Mesenchymal stem cell (in vitro differentiated cells and primary cell): ENCODE measurements at regions not wholly inside any gene's neighbourhood (a gene's known extent, or its start where the extent isn't known, plus 50 kb on each side); places are given as distances from the start of the nearest gene placed in this dataset.

ENCODE experiments used
- DNase-seq: peaks from one replicate; pipeline ENCODE4 v3.0.0-alpha.2; 2013
- H2AFZ ChIP-seq: one replicate; pipeline ENCODE4 v1.6.1; 2013; ENCODE audit warnings: low read depth, mild to moderate bottlenecking, control low read depth, inconsistent platforms, low read length, moderate library complexity
- H2AK5ac ChIP-seq: 2 replicates; pipeline ENCODE4 v1.6.1; 2013; ENCODE audit warnings: low read length, moderate library complexity, mild to moderate bottlenecking, inconsistent platforms; ENCODE audit not compliant: severe bottlenecking
- H2BK120ac ChIP-seq: one replicate; pipeline ENCODE4 v1.6.1; 2013; ENCODE audit warnings: low read depth, mild to moderate bottlenecking, inconsistent platforms, low read length, moderate library complexity
- H2BK12ac ChIP-seq, 2 experiments: one replicate each; pipeline ENCODE4 v1.6.1; 2013; ENCODE audit warnings: inconsistent platforms in 2 of 2, low read length in 2 of 2, mild to moderate bottlenecking in 2 of 2, moderate library complexity in 2 of 2, control low read depth in 1 of 2
- H2BK15ac ChIP-seq: one replicate; pipeline ENCODE4 v1.6.1; 2013; ENCODE audit warnings: mild to moderate bottlenecking, low read depth, inconsistent platforms; ENCODE audit not compliant: poor library complexity, severe bottlenecking
- H2BK5ac ChIP-seq: 2 replicates; pipeline ENCODE4 v1.6.1; 2013; ENCODE audit warnings: low read depth, mild to moderate bottlenecking, low read length, control low read depth, inconsistent platforms; ENCODE audit not compliant: poor library complexity, severe bottlenecking
- H3K14ac ChIP-seq, 2 experiments: one replicate each; pipeline ENCODE4 v1.6.1; 2013; ENCODE audit warnings: inconsistent platforms in 2 of 2, low read length in 2 of 2, control low read depth in 1 of 2, mild to moderate bottlenecking in 1 of 2, moderate library complexity in 1 of 2
- H3K18ac ChIP-seq, 2 experiments: one replicate each; pipeline ENCODE4 v1.6.1; 2013; ENCODE audit warnings: inconsistent platforms in 2 of 2, low read length in 2 of 2, control low read depth in 1 of 2, low read depth in 1 of 2, mild to moderate bottlenecking in 1 of 2
- H3K23ac ChIP-seq, 2 experiments: one replicate each; pipeline ENCODE4 v1.6.1; 2013; ENCODE audit warnings: inconsistent platforms in 2 of 2, low read length in 2 of 2, mild to moderate bottlenecking in 2 of 2, moderate library complexity in 2 of 2, control low read depth in 1 of 2
- H3K27ac ChIP-seq: 2 replicates; pipeline ENCODE4 v1.5.1; 2013; ENCODE audit warnings: mild to moderate bottlenecking, moderate library complexity, low read length, control low read depth, inconsistent platforms; ENCODE audit not compliant: poor library complexity, severe bottlenecking
- H3K27me3 ChIP-seq, 2 experiments: 2 replicates each; pipeline versions ENCODE4 v1.6.1 to v1.7.0; 2013; ENCODE audit warnings: low read length in 2 of 2, mild to moderate bottlenecking in 2 of 2, moderate library complexity in 2 of 2, control low read depth in 1 of 2, inconsistent platforms in 1 of 2; ENCODE audit not compliant: control insufficient read depth in 1 of 2, insufficient read depth in 1 of 2
- H3K36me3 ChIP-seq, 2 experiments: 2 replicates each; pipeline versions ENCODE4 v1.6.1 to v1.7.0; 2013; ENCODE audit warnings: low read length in 2 of 2, control low read depth in 1 of 2, inconsistent platforms in 1 of 2, low read depth in 1 of 2, mild to moderate bottlenecking in 1 of 2; ENCODE audit not compliant: insufficient read depth in 2 of 2, control insufficient read depth in 1 of 2
- H3K4ac ChIP-seq, 2 experiments: one replicate each; pipeline ENCODE4 v1.6.1; 2013; ENCODE audit warnings: inconsistent platforms in 2 of 2, low read length in 2 of 2, mild to moderate bottlenecking in 2 of 2, moderate library complexity in 2 of 2, control low read depth in 1 of 2, low read depth in 1 of 2
- H3K4me1 ChIP-seq: 2 replicates; pipeline ENCODE4 v1.6.1; 2013; ENCODE audit warnings: low read depth, low read length, control low read depth; ENCODE audit not compliant: control insufficient read depth, insufficient read depth
- H3K4me2 ChIP-seq: 2 replicates; pipeline ENCODE4 v1.6.1; 2013; ENCODE audit warnings: low read length, mild to moderate bottlenecking, inconsistent platforms; ENCODE audit not compliant: poor library complexity, severe bottlenecking
- H3K4me3 ChIP-seq, 2 experiments: 2 replicates each; pipeline versions ENCODE4 v1.5.1 to v1.7.0; 2013; ENCODE audit warnings: low read length in 2 of 2, mild to moderate bottlenecking in 2 of 2, control low read depth in 1 of 2, low read depth in 1 of 2; ENCODE audit not compliant: insufficient read depth in 1 of 2
- H3K79me1 ChIP-seq: replicated peaks from 2 replicates; pipeline ENCODE4 v1.6.1; 2013; ENCODE audit warnings: mild to moderate bottlenecking, control low read depth, low read length, inconsistent platforms; ENCODE audit not compliant: poor library complexity, severe bottlenecking
- H3K9ac ChIP-seq: 2 replicates; pipeline ENCODE4 v1.7.0; 2013; ENCODE audit warnings: mild to moderate bottlenecking, low read length, moderate library complexity
- H3K9me3 ChIP-seq: 2 replicates; pipeline ENCODE4 v1.7.0; 2013; ENCODE audit warnings: mild to moderate bottlenecking, low read length; ENCODE audit not compliant: control insufficient read depth
- H4K8ac ChIP-seq: one replicate; pipeline ENCODE4 v1.6.1; 2013; ENCODE audit warnings: inconsistent platforms, mild to moderate bottlenecking, low read length, moderate library complexity
- H4K91ac ChIP-seq: one replicate; pipeline ENCODE4 v1.6.1; 2013; ENCODE audit warnings: mild to moderate bottlenecking, low read length, inconsistent platforms
- WGBS: methylation state at CpG from one replicate; pipeline ENCODE4 v1.1.7; 2013; ENCODE audit warnings: mixed read lengths; 5-methylcytosine and 5-hydroxymethylcytosine counted together

DNA sequence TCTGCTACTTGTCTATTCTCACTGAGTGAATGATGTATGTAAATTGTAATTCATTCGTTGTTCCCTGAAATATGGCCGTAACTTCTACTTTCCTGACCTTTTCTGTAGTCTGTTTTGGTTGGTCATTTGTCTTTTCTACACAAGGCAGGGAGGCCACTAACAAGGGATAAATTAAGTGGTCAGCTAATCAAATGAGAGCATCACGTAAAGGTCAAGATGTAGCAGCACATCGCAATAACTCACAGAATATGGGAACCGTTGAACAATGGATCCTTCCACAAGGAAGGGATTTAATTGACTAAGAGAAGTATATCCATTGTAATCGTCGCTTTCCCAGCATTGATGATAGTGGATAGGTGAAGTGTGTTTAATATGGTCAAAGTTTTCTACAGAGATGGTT lies 171.1 kb downstream of the DMRT2 start:
- Histone ChIP-seq H3K4me2 (no peak overlapping the region), H3K23ac (no peak overlapping the region), H3K36me3 (no peaks in the 10 kb centered on the region), H4K8ac (no peak overlapping the region), H3K79me1 (no peaks in the 10 kb centered on the region), H3K27me3 (no peaks in the 10 kb centered on the region), H2BK120ac (no peak overlapping the region), H2BK12ac (no peak overlapping the region), H3K14ac (no peak overlapping the region), H2AK5ac (no peak overlapping the region), H3K9ac (no peak overlapping the region), H2AFZ (no peak overlapping the region), H2BK15ac (no peak overlapping the region), H3K18ac (no peak overlapping the region), H3K4me3 (no peak overlapping the region), H4K91ac (no peak overlapping the region), H3K4ac (no peak overlapping the region), H3K4me1 (no peaks in the 10 kb centered on the region), H3K9me3 (no peaks in the 10 kb centered on the region), H3K27ac (no peak overlapping the region), H2BK5ac (no peak overlapping the region)
- WGBS: 77% methylated on average over 7 of the region's 7 CpGs
- no peak for DNase-seq

- Histone ChIP-seq H3K36me3 (no peaks in the 10 kb centered on the region), H2AFZ (no peak overlapping the region), H3K4me1 (no peaks in the 10 kb centered on the region), H2BK120ac (no peak overlapping the region), H3K18ac (no peak overlapping the region), H2BK12ac (no peak overlapping the region), H3K23ac (no peak overlapping the region), H3K4ac (no peak overlapping the region), H3K27ac (no peak overlapping the region), H2BK5ac (no peak overlapping the region), H3K9ac (peak overlapping the region; percentile 22), H3K14ac (no peak overlapping the region), H3K27me3 (no peaks in the 10 kb centered on the region), H2BK15ac (no peak overlapping the region), H3K4me3 (no peak overlapping the region), H3K79me1 (no peaks in the 10 kb centered on the region), H4K91ac (no peak overlapping the region), H2AK5ac (no peak overlapping the region), H3K4me2 (no peak overlapping the region), H4K8ac (no peak overlapping the region), H3K9me3 (no peaks in the 10 kb centered on the region)
- DNase-seq: no peak
- 100% methylated on average over 1 of the region's 3 CpGs for WGBS
These were observed 172.4 kb downstream of the DMRT2 start for GRCh38 chr9:1222511-1222910.

DNA sequence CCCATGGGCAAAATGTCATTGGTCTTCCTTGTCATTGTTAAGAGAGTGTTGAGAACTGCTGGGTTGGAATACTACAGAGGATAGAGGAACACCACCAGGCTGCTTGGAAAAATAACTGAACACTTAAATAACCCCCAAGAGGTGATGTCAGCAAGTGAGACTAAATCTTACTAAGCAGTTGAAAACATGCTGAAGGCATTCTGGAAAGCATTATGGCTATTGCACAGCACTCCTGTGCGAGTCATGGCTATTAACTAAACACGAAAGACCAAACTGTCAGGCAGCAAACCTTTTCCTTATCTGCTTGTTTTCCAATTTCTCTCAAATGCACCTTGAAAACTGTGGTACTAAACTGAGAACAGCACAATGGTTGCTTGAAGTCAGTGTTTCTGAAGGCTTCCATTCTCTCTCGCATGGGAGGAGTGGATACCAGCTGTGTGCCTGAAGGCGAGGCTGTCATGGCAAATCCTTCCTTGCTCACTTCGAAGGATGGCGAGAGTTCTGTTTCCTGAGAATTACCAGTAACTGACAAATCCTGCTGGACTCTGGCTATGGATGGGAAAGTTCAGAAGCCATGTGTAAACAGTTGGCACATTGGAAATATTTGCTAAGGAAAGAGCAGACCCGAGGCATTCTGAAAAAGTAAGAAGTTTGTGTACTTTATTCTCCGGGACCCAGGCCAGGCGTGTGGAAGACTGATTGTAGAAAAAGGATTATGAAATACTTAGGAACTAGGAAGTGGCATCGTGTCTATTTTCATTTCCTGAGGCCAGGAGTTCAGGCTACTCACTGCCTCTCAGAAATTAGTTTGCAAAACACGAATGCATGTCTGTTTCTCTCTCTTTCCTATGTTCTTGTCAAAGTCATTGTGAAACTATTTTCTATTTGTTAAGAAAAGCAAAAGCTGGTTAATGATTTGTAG lies 182.1 kb downstream of the DMRT2 start:
- Histone ChIP-seq H3K4me2 (no peak overlapping the region), H2AK5ac (no peak overlapping the region), H2BK120ac (no peak overlapping the region), H3K4me3 (peak overlapping the region in 1 of 2 experiments; percentile 71), H3K4ac (no peak overlapping the region), H3K9me3 (no peaks in the 10 kb centered on the region), H2BK12ac (no peak overlapping the region), H2BK5ac (no peak overlapping the region), H3K14ac (no peak overlapping the region), H4K91ac (no peak overlapping the region), H3K27ac (no peak overlapping the region), H2BK15ac (no peak overlapping the region), H4K8ac (no peak overlapping the region), H3K36me3 (no peaks in the 10 kb centered on the region), H3K9ac (peak overlapping the region; percentile 87), H3K79me1 (no peaks in the 10 kb centered on the region), H3K4me1 (no peaks in the 10 kb centered on the region), H3K27me3 (no peaks in the 10 kb centered on the region), H3K18ac (no peak overlapping the region), H2AFZ (no peak overlapping the region), H3K23ac (no peak overlapping the region)
- DNase-seq: no peak
- 67% methylated on average over 9 of the region's 11 CpGs for WGBS

DNA sequence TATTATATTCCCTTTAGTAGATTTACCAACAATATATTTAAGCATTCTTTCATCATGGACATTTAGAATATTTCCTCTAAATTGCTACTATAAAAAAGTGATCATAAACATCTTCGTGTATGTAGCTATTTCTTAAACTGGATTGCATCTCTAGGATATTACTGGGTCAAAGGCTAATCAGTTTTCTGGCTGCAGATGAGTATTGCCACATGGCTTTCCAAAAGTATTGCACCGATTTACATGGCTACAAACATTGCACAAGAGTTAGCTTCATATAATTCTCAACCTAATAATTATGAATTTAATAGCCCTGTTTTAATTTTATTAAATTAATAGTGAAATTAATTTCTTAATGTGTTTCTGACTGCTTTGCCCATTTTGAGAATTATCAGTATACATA lies 183.4 kb downstream of the DMRT2 start:
- no peak for DNase-seq
- 25% methylated on average over 1 of the region's 2 CpGs for WGBS
- no peak overlapping the region for H4K8ac ChIP-seq

More for the DNA sequence above, 183.4 kb downstream of the DMRT2 start:
- Histone ChIP-seq H3K4ac (no peak overlapping the region), H3K79me1 (no peaks in the 10 kb centered on the region), H3K9ac (no peak overlapping the region), H3K14ac (no peak overlapping the region), H3K23ac (no peak overlapping the region), H2AK5ac (no peak overlapping the region), H3K36me3 (no peaks in the 10 kb centered on the region), H2AFZ (no peak overlapping the region), H3K9me3 (no peaks in the 10 kb centered on the region), H3K18ac (no peak overlapping the region), H2BK12ac (no peak overlapping the region), H3K4me1 (no peaks in the 10 kb centered on the region), H2BK120ac (no peak overlapping the region), H3K27ac (no peak overlapping the region), H2BK5ac (no peak overlapping the region), H4K91ac (no peak overlapping the region), H2BK15ac (no peak overlapping the region), H3K4me2 (no peak overlapping the region), H3K27me3 (no peaks in the 10 kb centered on the region), H3K4me3 (peak overlapping the region in 1 of 2 experiments; percentile 71)
